Activated T-cell treated with anti-CD3 and anti-CD28 coated beads for 24 hours (primary cell): ENCODE measurements at regions not wholly inside any gene's neighbourhood (a gene's known extent, or its start where the extent isn't known, plus 50 kb on each side); places are given as distances from the start of the nearest gene placed in this dataset.

ENCODE experiments used
- DNase-seq: peaks from one replicate; pipeline ENCODE4 v3.0.0-alpha.2; 2020; ENCODE audit warnings: low read depth

DNA sequence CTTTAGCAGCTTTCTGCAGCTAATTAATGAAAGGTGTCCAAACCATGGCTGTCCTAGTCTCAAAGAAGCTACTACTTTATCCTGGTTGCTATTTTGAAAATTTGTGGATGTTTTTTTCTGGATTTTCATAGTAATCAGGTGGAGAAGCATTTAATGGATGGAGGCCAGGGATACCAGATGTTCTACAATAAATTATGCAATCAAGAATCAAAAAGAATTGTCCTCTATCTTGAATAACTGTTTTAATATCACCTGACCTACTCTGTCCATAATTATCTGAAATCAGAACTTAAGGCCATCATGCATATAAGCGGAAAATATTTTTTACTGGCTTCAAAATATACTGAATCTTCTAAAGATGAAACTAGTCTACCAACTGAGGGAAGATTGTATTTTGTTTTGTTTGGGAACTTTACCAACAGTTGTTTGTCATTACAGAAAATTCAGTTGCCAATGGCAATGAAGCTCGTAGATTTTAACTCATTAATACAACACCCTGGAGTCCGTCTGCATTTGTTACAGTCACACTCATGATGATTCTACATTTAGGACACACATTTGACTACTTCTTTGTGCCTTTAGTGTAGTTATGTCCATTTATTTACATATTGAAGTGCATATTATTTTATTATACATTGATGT is 762.3 kb upstream of the GRM7 start:
- no peak for DNase-seq

DNA sequence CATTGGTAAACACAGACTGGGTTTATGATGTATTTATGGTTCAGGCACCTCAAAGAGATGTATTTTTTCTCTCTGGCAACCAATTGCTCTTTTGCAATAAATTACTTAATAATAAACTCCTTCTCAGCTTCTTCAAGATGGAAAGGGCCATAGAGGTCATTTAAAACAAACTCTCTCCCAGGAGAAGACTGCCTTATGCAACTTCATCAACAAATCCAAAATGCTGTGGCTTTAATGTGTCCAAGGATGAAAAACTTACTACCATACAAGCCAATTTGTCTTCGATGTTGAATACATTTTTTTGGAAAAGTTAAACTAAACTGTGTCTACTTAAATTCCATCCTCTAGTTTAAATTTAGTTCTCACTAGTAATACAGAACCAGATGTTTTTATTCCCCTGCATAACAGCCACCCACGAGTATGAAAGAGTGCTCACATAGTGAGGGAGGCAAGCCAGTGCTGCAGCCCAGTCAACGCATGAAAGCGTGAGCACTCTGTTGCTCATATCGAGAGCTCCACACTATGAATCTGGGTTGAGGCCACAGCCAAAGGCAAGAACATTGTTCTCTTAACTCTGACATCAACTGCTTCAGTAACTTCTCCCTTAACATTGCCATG is 761.3 kb upstream of the GRM7 start:
- no peak for DNase-seq

DNA sequence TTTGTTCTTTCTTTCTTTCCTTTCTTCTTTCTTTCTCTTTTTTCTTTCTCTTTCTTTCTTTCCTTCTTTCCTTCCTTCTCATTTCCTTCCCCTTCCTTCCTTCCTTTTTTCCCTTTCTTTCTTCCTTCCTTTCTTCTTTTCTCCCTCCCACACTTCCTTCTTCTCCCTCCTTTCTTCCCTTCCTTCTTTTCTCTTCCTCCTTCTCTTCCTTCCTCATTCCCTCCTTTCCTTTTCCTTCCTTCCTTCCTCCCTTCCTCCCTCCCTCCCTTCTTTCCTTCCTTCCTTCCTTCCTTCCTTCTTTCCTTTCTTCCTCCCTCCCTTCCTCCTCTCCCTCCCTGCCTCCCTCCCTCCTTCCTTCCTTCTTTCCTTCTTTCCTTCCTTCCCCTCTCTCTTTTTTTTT is 755.7 kb upstream of the GRM7 start:
- no peak for DNase-seq

DNA sequence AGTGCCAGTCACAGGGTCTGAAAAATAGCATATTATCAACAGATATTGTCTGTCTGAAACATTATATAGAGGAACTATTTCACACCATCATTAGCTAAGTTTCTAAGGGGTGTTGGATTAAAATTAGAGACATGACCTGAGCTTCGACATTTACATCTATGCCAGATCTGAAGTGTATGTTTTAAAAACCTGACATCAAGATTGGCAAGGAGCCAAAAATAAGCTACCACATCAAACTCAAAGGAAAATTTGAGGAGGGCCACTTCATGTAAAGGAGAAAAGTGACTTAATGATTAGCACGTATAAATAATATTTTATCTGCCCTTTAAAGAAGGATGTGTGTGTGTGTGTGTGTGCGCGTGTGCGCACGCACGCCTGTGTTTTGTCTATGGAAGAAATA is 752.0 kb upstream of the GRM7 start:
- no peak for DNase-seq

DNA sequence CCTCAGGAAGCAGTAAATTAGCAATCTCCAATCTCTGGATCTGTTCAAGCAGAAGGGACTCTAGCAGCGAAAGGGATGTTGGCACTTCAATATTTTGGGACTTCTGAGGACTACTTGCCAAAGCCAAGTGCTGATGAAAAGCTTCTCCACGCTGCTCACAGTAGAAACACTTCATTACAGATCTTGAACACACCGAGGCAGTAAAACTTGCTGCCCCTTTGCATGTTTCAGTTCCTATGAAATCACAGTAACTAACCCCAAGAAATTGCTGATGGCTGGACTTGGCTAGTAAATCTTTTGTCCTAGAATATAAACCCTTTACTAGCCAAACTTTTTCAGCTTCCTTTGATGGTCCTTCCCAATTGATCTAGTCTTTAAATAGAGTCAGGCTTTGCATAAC is 750.5 kb upstream of the GRM7 start:
- DNase-seq = no peak

DNA sequence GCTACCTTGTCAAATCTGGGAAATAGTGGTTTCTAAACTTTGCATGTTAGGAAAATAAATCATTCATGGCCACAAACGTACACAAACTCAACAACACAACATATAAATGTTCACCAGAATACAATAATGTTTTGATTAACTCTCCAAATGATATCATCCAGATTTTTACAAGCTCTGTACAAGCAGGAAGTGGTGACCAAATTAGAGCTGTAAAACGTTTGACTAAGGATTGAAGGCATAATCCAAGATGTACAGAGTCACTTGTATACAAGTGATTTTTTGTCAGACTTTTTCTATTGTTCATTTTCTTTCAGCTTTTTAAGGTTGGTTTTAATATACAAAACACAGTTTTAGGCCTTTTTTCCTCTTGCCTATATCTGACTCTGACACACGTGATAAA is 748.4 kb upstream of the GRM7 start:
- DNase-seq = no peak

DNA sequence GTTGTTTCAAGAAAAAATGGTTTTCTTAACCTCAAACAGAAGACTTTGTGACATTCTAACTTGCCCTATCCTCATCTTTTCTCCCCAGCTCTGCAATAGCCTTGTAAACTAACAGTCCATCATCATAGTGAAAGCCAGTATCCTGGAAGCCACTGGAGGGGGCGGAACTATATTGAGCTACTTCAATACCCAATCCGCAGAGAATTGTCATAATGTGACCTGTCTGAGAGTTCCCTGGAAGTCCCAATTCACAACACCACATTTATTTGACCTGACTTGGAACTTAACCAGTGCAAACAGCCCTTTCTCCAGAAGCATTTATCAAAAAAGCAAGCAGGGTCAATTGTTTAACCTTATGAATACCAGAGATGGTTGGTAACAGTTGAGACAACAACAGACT is 747.6 kb upstream of the GRM7 start:
- no peak for DNase-seq

DNA sequence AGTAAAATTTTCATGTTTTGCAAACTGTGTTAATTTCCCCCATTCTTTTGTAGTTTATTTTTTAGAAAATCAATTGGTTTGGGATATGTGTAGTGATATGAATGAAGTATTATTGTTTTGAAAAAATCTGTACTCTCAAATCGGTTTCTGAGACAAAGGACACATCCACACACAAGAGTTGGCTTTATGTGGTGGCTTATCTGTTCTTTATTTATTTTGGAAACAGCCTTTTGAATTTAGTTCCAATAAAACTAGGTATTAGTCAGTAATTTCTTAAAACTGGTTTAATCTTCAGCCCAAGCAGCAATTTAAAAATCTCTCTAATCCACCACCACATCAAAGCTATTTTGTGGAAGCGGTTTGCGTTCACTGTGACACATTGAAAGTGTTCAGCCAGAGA is 741.5 kb upstream of the GRM7 start:
- no peak for DNase-seq

DNA sequence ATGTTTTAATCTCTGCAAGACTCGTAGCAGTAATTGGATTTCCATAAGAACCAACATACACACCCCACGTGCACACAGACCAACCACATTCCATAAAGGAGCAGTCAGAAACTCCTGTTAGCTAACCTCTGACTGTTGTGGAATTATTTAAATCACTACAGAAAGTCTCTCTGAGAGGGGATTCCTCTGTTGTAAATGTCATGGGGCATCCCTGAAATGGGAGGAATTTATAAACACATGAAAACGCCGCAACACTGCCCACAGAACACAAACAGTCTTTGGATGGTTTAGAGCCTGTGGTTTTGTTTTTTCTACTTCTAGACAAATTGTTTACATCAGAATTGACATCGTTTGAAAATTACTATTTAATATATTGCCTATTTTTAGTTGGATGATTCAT is 740.1 kb upstream of the GRM7 start:
- DNase-seq = no peak

DNA sequence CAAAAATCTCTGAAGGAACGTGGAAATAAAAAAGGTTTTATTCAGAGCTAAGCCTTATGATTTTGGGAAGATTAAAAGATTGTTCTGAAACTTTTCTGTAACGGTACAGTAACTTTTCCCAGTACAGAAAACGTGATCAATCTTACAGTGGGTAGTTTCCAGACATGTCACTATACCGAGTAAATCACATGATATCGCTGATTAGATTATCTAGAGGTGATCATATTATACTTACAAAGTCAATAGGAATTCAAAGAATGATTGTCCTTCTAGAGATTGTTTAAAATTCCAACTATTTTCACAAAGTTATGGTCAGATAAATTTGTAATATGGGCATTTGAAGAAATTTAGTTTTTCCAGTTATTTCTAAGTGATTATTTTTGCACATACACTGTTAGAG is 736.0 kb upstream of the GRM7 start:
- DNase-seq = no peak

DNA sequence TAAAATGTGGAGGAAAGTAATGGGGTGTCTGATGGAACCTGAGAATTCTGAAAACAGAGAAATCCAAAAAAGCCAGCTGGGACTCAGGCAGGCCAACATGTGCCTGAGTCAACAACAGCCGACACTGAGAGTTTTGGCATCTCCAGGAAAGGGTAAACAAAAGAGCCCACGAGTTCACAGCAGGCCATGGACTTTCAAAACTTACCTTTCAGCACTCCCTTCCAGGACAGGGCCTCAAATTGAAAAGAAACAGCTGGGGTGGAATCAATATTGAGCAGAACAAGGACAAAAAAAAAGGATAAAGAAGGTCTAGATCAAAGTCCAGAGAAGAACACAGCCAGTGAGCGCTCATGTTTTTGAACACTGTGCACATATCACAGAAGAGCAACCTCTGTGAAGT is 735.4 kb upstream of the GRM7 start:
- DNase-seq = no peak

DNA sequence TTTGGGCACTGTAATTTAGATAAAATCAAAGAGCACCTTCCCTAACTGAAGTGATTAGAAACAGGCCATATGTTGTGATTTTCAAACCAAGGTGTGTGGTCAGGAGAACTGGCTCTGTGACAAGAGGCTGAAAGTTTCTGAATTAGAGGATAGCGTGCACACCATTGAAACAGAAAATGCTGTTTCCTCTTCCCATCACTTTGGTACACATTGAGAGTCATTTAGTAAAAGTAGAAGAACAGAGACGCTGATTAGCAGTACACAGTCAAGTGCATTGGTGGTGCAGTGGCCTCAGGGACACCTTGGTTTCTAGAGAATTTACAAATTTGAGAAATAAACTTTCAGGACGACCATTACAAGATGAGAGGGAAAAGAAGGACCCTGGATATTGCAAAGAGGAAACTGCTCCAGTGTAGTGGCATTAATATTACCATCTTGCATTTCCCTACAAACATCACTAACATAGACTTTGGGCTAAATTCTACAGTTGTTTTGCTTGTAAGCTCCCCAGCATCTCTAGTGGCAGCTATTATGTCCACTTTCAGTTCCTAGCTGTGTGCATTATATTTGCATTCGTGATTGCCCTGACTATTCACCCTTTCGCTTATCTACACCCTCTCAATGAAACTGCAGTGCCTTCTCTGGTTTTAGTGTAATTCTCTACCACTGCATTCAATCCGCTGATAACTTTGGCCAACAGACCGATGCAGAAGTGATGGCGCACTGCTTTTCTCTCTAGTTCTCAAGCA is 728.1 kb upstream of the GRM7 start:
- DNase-seq = no peak

DNA sequence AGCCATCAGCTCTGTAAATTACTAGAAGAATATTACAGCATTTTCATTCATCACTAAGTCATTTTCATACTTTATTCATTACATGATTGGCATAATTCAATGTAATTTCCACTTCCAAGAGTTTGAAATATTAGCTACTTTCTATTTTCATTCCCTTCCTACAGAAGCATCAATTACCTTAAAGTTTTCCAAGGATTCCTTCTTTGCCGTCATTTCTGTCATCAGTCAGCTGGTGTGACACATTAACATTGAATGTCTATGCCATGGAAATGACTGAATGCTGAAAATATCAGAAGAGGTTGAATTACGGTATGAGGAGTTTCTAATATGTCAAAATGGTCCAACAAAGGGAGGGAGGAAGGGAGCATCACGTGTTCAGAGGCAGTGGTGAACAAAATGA is 718.2 kb upstream of the GRM7 start:
- DNase-seq = no peak

DNA sequence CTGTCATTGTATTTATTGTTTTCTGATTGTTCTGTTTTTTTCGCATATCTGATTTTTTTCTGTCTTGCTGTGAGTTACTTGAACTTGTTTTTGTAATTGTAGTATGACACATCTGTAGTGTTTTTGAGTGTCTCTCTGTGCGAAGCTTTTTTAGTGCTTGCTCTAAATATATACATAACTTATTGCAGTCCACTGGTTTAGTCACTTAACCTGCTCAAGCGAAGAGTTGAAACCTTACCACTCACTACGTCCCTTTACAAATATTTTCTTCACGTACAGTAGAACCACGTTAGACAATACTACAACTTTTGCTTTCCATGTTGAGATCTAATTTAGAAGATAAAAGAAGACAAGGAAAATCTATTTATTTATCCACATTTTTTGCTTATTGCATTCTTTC is 713.0 kb upstream of the GRM7 start:
- no peak for DNase-seq

DNA sequence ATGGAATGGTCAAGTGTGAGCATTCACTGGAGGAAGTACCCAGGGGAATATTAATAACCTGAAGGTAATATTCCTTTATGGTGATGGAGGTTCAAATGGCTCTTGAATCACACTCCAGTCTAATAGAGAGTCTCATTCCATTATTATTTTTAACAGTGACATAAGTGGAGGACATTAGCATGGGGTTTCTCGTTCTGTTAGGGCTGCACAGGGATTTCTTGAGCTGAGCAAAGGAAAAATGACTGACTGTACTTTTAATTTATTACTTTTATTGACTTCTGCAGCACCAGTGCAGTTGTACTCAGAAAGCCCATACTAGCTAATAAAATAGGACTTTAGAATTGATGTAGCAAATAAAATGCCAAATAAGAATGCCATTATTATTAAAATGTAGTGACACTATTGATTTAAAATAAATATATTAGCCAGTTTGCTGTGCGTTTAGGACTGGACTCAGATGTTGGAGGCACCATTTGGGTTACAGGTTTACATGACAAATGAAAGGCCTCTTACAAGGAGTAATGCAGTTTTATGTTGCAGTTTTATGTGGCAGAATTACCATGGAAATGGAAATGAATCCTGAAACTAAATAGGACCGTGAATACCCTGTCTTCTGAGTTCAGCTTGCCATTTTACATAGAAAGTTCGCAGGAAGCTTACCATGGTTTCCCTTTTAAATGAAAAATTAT is 705.1 kb upstream of the GRM7 start:
- no peak for DNase-seq

DNA sequence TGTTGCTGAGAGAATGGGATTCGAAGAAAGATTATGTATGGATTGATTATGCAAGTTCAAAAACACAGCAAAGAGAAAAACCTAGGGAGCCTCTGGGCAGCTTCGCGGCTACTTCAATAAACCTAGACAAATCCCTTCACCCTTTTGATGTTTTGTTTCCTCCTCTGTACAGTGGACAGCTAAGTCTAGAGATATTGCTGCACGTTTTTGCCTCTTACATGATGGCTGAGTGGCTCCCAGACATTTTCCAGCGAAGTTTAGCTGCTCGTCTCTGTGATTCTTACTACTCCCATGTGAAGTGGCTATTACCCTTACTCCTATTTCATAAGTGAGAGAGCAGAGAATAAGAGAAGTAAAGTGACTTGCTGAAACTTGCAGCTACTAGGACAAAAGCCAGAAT is 695.0 kb upstream of the GRM7 start:
- DNase-seq = no peak

DNA sequence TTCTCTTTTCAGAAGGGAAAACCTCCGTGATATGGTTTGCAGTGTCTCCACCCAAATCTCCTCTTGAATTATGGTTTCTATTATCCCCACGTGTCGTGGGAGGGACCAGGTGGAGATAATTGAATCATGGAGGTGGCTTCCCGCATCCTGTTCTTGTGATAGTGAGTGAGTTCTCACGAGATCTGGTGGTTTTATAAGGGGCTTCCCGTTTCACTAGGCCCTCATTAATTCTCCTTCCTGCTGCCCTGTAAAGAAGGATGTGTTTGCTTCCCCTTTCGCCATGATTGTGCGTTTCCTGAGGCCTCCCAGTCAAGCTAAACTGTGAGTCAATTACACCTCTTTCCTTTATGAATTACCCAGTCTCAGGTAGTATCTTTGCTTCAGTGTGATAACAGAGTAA is 692.7 kb upstream of the GRM7 start:
- no peak for DNase-seq

DNA sequence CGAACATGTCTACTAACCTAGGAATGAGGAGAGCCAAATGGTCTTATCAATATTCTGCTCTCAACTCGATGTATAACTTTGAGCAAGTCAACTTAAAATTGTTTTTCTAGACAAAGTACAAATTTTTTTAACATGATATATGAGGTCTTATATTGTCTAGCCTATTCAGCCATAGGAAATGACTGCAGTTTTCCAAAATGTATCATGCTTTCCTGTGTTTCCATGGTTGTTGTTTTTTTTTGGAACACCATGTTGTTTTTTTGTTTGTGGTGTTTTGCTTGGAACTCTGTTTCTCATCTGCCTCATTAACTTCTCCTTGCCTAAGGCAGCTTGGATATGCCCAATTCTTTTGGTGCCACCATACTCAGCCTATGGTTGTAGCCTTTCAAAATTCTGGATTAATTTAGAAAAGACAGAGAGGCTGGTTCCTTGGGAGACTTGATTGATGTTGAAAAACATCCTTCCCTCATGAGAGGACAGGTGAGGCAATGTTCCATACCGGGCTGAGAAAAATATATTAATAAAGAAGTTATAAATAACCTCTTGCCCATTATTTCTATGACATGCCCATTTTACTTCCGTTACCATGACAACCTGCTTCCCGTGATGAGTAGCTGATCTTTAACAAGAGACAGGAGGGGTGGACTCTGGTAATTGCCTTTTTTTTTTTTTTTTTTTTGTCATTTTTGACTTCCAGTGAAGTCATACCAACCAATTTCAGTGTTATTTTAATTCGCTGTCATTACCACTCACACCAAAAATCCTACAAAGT is 687.9 kb upstream of the GRM7 start:
- DNase-seq = no peak

DNA sequence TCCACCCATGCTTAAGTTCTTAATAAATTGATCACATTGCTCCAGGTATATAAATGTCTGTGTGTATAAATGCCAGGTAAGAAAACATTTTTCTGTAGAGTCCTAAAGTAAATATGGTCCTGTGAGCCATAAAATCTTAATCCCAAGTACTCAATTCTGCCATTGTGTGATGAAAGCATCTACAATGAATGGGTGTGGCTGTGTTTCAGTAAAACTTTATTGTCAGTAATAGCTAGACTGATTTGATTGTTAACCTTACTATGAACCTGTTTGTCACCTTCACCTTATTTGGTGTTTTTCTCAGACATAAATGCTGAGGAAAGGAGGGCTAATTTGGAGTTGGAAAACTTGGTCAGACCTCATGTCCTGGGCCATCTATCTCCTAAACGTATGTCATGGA is 683.5 kb upstream of the GRM7 start:
- no peak for DNase-seq

DNA sequence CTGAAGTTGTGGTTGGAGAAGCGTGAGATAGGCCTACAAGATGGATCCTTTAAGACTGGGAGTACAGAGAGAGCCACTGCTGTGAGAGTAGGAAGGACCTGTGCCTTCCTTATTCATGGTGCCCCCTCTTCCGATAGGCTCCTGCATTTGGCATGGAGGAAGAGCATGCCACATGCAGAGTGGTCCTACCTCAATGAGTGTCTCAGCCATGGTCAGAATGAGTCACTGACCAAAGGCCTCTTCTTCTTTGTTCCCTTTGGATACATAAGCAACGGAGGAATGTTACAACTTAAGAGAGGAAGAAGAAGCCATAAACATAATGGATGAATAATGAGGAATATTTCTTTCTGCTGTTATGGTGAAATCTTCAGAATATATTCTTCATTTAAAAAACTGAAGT is 681.2 kb upstream of the GRM7 start:
- DNase-seq = no peak

DNA sequence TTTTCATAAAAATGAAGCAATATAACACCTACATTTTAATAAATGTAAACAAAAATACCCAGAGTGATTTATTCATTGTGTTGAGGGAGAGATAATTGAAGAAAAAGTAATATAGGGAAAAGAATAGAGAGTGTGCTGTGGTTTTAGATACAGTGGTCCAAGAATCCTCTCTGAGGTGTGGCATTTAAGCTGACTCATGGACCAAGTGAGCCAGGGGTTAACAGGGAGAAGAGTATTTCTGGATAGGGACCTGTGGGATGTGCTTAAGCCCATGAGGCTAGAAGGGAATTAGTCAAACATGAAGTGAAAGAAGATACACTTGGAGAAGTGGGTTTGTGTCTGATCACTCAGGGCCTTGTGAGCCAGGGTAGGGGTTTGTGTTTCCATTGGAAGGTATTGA is 680.7 kb upstream of the GRM7 start:
- no peak for DNase-seq

DNA sequence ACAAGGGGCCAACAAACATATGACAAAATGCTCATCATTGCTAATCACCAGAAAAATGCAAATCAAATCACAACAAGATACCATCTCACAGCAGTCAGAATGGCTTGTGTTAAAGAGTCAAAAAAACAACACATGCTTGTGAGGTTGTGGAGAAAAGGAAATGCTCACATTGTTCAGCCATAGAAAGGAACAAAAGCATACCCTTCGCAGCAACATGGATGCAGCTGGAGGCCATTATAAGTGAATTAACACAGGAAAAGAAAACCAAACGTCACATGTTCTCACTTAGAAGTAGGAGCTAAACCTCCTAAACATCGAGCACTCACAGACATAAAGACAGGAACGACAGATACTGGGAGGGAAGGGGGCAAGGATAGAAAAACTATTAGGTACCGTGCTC is 678.4 kb upstream of the GRM7 start:
- no peak for DNase-seq
